ENCODE measurements at regions not wholly inside any gene's neighbourhood (a gene's known extent, or its start where the extent isn't known, plus 50 kb on each side); places are given as distances from the start of the nearest gene placed in this dataset.
A peak's percentile ranks its signal among the peaks of the same experiment; 100 is the strongest.

DNA sequence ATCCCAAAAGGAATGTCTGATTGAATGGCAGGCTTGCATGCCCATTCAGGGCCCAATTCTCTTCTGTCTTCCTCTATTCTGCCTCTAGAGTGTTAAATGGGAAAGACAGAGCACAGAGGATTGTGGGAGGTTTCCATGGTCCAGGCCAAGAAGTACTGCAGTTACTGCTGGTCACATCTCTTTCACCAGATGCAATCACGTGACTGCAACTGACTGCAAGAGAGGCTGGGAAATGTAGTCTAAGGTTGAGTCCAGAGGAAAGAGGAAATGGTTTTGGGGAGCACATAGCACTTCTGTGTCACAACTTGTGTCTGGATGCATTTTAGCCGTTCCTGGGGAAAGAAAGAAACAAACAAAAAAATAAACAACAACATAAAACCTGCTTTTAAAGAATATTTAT, 336.4 kb upstream of the BTBD3 start:
- DNase-seq (ENCODE audit: low read depth), result peak; percentile 3

DNA sequence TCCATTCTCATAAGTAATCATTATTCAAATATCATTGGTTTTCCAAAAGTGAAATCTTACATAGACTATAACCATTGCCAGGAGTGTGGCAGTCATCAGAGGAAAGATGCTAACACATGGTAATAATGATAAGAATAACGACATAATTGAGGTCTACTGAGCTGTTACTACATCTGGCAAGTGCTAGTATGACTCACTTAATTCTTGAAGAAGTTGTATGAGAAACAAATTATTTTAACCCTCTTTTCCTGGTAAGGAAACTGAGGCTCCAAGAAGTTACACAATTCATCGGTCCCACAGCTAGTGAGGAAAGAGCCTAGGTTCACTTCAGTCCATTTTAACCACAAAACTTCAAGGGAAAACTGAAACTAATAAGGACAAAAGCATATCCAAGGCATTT, 335.6 kb upstream of the BTBD3 start:
- DNase-seq (ENCODE audit: low read depth), result no peak

DNA sequence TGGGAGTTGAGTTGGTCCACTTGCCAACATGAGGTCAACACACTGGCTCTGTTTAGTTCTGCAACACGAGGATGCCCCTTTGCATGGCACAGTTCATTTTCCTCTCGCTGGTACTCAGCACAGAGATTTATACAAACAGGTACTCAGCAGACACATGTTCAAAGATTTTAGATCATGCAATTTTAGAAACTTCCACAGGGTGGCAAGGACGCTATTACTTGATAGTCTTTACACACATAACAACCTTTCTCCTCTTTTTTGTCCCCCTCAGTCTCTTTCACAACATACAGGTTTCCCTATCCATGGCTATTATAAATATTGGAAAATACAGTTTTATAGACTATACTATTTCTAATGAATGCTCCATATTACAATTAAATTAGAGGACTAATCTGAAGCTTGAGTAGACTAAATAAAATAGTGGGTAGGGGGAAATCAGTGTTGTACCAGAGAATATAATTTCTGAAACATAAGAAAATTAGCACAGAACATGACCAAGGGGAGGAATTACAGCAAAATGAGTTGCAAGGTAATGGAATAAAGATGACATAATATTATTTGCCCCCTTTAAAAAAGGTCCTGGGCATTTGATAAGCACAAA, 331.8 kb upstream of the BTBD3 start:
- peak; percentile 28 for DNase-seq (ENCODE audit: low read depth)

DNA sequence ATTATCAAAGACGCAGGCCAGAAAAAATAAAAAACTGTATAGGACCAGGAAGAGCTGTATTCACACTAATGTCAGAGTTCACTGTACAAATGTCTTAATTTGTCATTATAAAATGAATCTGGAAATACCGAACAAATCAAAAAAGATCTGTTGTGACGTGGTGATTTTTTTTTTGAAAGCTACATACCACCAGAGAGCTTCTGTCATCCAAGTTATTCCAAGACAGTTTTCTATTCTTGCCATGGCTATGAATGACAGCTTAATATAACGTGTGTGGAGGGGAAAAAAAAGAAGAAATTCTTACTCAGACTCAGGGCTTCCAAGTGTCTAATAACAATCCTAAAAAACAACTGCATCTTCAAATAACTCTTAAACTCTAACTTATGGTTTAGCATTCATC, 328.8 kb upstream of the BTBD3 start:
- no peak for DNase-seq (ENCODE audit: low read depth)

DNA sequence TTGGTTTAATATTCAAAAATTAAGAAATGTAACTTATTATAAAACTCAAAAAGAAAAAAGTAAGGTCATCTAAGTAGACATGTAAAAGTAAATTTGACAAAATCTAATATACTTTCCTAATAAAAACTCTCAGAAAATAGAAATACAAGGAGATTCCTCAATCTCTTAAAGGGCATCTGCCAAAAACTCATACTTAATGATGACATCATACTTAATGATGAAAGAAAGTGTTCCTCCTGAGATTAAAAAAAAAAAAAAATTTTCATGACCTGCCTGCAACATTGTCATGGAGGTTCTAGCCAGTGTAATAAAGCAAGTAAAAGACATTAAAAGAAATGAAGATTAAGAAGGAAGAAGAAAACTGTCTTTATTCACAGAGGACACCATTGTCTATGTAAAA, 325.7 kb upstream of the BTBD3 start:
- no peak for DNase-seq (ENCODE audit: low read depth)

DNA sequence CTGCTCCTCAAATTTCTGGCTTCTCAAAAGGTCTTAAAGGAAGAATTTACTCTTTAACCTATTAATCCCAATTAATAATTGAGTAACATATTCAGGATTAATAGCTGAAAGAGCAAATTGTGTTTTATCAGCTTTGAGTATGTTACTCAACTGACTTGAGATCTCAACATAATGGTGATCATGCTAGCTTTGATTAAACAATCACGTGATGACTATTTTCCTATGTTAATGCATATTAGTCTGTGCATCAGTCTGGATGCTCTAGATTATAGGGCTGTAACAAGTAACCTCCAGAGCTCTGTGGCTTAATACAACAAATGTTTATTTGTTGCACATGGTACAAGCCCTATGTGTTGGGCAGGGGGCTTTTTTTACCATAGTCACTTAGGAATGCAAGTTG, 313.4 kb upstream of the BTBD3 start:
- no peak for DNase-seq (ENCODE audit: low read depth)

DNA sequence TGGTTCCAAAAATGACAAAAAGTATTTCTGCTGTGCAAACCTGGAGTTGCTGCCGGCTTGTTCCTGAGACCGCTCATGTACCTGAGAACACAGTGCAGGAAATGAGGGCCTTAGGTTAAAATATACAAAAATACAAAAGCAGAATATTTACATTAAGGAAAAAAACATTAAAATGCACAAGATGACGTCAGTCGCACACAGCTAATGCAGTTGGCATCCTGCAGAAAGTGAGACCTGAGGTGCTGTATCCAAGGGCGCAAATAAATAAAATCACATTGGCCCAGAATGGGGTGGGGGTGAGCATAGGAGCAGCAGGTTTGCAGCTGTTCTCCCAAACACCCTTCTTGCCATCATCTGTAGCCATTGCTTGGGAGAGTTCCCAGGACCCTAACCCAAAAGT, 310.6 kb upstream of the BTBD3 start:
- no peak for DNase-seq (ENCODE audit: low read depth)

DNA sequence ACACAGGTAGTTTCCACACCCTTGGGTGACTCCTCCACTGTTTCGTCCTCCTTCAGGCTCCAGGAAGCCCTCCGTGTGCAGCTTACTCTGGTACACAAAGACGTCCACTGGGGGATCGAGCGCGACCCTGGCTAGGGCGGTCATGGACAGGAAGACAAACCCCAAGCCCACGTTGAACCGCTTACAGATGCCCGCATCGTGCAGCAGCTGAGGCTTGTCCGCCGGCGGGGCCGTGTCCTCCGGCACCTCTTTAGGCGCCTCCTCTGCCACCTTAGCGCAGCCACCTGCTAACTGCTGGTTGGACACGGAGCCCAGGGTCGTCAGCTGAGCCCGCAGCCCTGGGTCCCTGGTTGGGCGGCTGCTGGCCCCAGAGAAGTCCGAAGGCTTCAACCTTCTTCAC, 309.0 kb upstream of the BTBD3 start:
- DNase-seq (ENCODE audit: low read depth), result no peak

DNA sequence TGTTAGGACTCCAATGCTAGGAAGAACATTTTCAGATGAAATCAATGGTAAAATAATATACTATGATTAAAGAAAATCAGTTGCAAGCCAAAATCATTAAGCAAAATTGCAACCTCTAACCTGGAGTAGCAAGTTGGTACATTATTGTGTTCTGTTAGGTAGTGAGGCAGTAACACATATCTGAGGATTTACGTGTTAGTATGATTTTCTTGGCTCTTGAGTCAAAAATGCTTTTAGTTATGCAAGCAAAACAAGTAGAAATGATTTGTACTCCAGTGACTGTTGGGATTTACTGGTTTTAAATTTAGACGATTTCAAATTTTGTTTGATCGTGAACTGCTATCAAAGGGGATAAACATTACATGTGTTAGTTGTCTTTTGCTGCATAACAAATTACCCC, 293.0 kb upstream of the BTBD3 start:
- no peak for DNase-seq (ENCODE audit: low read depth)

DNA sequence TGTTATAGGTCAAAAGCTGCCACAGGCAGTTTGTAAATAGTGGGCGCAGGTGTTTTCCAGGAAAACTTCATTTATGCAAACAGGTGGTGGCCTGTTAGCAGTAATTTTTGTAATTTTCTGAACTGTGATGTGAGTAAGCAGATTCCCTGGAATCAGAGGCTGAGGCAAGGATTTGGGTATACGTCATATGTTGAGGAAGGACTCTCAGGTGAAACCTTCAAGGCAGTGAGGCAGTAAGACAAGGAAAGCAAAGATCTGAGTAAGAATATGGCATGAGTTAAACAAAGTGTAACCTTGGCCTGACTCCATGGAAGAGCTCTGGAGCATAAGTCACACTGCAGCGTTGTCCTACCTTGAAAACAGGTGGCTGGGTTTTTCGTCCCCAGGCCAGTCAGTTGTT, 291.1 kb upstream of the BTBD3 start:
- DNase-seq (ENCODE audit: low read depth), result no peak

DNA sequence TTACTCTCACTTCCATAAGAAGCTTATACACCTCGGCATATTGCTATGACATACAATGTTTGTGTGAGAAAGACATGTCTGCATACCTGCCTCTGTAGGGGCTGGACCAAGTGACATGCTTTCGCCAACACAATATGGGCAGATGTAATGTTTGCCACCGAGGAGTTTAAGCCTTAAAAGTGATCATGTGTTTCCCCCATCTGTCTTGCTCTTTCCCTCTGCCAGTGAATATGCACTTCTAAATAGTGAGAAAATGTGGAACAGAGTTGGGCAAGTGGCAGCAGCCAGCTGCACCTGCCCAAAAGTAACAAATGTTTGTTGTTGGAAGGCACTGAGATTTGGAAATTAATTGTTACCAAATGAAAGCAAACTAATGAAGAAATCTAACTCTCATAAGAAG, 274.8 kb upstream of the BTBD3 start:
- no peak for DNase-seq (ENCODE audit: low read depth)

DNA sequence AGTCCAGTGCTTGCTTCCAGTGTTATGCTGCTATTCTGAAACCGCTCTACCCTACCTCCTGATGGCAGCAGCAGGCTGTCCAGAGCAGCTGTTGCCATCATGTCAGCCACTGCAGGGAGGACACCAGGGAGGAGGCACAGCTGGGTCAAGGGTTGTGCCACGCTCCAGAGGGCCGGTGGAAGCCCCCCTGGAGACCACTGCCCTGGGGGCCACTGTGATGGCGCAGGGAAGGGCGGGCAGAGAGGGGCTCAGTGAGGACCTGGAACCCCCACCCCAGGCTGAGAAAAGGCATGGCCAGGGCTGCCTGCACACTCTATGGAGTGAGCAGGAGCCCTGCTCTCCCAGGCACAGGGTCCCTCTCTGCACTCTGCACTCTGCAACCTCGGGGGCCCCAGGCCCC, 271.3 kb upstream of the BTBD3 start:
- DNase-seq (ENCODE audit: low read depth), result no peak

DNA sequence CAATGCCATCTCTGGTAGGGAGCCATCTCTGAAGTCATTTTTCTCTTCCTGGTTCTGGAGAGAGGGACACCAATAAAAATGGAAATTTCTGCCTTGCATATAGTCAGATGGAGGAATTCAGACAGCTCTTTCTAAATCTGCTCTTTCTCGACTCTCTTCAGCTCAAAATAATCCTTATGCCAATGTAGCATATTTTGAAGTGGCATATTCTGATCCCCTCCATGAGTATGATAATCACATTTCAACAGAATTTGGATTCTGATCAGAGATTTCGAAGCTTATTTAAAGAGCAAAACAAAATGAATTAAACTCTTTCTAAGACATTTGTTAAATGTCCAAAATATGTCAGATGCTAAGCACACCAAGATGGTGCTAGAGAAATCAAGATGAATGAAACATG, 267.1 kb upstream of the BTBD3 start:
- DNase-seq (ENCODE audit: low read depth), result no peak

DNA sequence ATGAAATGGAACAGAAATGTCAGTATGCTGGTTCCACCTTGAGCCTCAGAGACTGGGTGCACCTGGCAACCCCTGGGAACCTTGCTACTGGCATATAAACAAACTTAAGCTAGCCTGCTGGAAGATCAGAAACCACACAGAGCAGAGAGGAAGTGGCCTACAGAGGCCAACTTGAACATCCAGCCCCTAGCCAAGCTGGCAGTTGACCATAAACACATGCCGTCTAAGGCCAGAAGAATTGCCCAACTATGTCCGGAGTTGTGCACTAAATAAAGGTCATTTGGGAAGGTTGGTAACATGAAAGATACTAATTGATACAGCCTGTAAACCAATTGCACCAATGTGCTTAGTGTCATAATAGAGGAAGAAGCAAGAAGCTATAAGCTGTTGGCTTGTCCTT, 266.6 kb upstream of the BTBD3 start:
- DNase-seq (ENCODE audit: low read depth), result no peak

DNA sequence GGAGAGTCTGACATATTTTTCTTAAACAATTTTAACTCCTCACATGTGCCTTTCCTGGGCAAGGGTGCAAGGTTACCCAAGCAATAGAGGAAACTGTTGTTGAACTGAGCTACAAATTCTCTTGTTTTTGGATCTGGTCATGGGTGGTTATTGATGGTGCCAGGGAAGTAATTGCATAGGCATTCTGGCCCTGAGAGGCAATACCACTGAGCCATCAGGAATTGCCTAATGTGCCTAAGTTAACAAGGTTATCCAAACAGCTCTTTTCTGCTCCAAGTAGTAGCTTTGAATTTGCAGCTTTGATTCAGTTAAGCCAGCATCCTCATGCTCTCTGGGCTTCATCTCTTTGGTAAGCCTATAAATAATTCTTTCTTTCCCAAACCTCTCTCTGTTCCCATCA, 266.0 kb upstream of the BTBD3 start:
- DNase-seq (ENCODE audit: low read depth), result no peak

DNA sequence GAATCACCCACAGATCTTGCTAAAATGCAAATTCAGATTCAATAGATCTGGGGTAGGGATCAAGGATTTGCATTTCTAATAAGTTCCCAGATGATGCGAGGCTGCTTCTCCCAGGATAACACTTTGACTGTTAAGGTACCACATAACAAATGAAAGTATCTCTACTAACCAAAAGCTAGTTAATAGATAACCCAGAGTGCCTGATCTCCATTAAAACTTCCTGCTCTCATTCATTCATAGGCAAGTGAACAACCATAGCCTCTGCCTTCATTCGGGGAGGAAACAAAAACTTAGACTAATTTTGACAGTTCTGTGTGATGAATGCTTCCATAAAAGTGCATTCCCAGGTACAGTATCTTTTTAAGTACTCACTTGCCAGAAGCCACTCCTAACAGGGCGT, 265.6 kb upstream of the BTBD3 start:
- DNase-seq (ENCODE audit: low read depth), result no peak

DNA sequence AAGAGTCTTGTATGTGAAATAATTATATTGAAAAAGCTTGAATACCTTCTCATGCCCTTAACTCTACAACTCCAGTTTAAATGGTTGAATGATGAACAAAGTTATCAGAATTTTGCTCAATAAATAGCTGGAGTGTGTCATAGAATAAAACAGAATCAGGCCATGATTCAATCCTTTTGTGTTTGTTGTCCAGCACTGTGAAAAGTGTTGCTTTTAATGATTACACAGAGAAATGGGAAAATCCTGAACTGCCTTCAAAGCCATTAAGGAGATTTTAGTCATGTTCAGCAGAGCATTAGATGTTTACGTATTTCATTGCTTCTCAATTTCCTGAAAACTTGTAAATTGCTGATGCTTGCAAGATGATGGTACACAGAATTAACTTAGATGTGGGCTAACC, 262.9 kb upstream of the BTBD3 start:
- no peak for DNase-seq (ENCODE audit: low read depth)

DNA sequence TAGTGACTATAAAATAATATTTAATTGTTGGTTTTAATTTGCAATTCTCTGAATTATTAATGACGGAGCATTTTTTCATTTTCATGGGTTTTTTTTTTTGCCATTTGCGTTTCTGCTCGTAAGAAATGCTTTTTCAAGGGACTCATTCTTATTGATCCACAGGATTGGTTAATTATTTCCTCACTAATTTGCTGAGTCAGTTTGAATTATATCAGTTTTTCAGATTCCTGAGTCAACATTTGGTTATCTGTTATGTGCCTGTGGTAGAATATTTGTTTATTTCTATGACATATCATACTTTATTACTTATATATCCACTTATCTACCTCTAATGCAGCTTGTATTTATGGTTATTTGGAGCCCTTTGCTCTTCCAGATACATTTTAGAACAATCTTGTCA, 257.0 kb upstream of the BTBD3 start:
- DNase-seq (ENCODE audit: low read depth), result no peak

DNA sequence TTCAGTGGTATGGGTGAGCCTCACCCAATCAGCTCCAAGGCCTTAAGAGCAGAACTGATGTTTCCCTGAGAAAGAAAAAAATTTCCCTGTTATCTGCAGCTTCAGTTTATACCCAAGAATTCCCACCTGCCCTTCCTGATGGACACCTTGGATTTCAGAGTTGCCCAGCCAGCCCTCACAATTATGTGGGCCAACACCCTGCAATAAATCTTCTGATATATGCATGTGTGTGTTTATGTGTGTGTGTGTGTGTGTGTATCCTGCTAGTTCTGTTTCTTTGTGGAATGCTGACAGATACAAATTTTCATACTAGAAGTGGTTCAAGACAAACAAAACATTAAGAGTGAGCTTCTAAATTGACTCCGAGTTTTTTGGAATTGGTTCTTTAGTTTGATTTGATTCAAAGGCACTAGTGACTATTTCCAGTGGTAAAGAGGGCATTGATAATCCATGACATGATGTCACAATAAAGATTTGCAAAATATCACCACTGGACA, 246.6 kb upstream of the BTBD3 start:
- DNase-seq (ENCODE audit: low read depth), result no peak

DNA sequence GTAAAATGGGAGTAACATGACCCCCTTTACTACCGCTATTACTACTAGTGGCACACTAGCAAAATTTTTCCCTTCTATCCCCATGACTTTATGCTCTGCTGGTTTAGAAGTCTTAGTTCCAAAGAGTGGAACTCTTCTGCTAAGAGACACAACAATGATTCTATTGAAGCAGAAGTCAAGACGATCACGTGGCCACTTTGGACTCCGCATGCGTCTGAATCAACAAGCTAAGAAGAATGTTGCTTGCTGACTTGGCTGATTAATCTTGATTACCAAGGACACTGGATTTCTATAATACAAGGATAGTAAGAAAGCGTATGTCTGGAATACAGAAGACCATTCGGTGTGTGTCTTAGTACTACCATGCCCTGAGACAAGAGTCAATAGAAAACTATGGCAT, 244.7 kb upstream of the BTBD3 start:
- no peak for DNase-seq (ENCODE audit: low read depth)

DNA sequence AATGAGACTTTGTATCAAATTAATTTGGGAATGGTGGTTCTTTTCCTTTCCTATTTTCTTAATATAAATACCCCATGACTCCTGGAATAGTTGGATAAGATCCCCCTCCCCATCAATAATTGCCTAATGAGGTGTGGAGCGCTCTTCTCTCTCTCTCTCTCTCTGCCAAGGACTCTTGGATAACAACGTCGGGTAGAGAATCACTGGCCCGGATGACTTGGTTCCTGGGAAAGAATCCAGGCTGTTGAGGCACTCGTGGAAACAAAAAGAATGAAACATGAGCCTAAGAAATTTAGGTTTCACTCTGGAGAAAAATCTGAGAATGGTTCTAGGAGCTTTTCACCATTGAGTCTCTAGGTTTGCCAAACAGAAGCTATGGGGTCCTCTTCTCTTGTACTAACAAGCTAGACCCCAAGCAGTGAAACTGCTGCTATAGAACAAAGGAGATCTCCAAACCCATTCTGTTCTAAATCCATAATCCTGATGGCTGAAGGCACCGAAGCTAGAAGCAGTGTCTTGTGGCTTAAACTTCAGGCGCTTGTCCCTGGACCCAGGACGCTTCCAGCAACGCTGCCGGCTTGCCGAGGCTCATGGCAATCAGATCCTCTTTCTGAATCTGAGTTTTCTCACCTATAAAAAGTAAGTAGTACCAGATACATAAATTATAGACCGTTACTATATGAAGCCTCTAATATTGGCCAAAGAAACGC, 241.6 kb upstream of the BTBD3 start:
- no peak for DNase-seq (ENCODE audit: low read depth)

DNA sequence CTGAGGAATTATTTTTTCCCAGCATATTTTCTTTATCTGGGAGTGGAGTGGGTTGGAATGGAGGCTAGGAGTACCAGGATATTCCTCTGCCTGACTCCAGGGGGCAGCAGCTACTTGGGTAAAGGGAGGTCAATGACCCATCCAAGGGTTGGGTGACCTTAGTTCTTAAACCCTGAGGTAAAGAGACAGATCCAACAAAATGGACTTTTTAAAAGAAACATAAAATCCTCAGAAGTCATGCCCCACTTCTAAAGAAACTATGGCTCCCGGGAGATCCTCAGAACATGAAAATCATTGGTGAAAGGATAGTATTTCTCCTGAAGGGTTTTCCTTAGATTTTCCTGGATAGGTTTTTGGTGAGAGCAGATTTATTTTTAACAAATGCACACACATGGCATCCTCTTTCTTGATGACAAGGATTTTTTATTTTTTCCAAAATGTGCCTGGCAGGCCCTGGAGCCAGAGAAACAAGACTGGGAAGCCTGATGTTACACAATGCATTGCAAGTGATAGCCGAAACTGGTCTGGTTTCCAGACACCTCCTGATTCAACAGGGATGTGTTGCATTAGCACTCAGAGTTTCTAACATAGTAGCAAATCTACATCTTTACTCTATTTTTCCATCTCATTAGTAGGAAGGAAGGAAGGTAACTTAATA, 240.9 kb upstream of the BTBD3 start:
- peak; percentile 62 for DNase-seq (ENCODE audit: low read depth)

DNA sequence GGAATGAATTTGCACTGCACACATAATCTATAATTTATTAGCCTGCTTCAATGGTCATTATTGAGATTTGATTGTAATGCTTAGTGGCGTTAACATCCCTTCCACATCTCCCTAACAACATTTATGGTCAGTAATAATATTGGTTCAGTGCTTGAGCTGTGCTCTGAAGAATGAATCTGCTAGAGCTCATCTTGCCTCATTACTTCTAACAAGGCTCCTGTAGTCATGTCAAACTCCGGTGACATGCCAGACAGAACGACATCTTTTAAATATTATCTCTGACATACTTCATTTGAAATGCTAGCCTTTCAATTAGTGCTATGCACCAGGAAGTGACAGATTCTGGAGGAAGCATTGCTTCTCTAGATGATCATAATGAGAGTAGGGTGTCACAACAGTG, 240.3 kb upstream of the BTBD3 start:
- no peak for DNase-seq (ENCODE audit: low read depth)

DNA sequence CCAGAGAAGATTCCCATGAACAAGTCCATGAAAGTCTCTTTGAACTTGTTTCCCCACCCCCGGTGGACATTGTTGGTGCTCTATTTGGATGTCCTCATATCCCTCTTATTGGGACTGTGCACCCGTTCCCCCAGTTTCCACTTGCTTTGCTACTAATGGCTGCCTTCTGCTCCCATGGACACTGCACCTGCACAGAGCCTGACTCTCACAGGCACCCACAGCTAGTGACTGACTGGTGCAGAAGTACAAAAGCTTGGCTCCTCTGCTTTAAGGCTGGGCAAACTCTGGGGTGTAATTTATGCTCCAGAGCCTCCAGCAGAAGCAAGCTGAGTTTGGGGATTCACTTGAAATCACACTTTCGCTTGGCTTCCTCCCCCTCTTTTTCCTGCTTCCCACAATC, 239.9 kb upstream of the BTBD3 start:
- no peak for DNase-seq (ENCODE audit: low read depth)
